HG03064 (cell line): ENCODE measurements at regions not wholly inside any gene's neighbourhood (a gene's known extent, or its start where the extent isn't known, plus 50 kb on each side); places are given as distances from the start of the nearest gene placed in this dataset.

Source experiments
- ATAC-seq: cut with Tn5 transposase; IDR thresholded peaks from one replicate; pipeline ENCODE4 v1.9.1; 2021; ENCODE audit warnings: low read depth; ENCODE audit not compliant: unreplicated experiment

GRCh38 chr16:66155933-66156332 is 210.6 kb upstream of the CDH5 start:
- no peak for ATAC-seq

GRCh38 chr16:66154801-66155200 is 211.7 kb upstream of the CDH5 start:
- ATAC-seq: no peak

- no peak for ATAC-seq
Measured at GRCh38 chr16:66152823-66153393, 213.6 kb upstream of the CDH5 start.

- no peak for ATAC-seq
Measured at GRCh38 chr16:66152181-66152580, 214.3 kb upstream of the CDH5 start.

- no peak for ATAC-seq
Measured at GRCh38 chr16:66150698-66151482, 215.6 kb upstream of the CDH5 start.

- no peak for ATAC-seq
Measured at GRCh38 chr16:66147291-66147690, 219.2 kb upstream of the CDH5 start.

- no peak for ATAC-seq
Measured at GRCh38 chr16:66146798-66147197, 219.7 kb upstream of the CDH5 start.

- ATAC-seq: no peak
Measured at GRCh38 chr16:66144641-66145040, 221.8 kb upstream of the CDH5 start.

GRCh38 chr16:66143415-66143814 is 223.1 kb upstream of the CDH5 start:
- no peak for ATAC-seq

GRCh38 chr16:66141885-66142284 is 224.6 kb upstream of the CDH5 start:
- no peak for ATAC-seq

- no peak for ATAC-seq
Measured at GRCh38 chr16:66137853-66138252, 228.6 kb upstream of the CDH5 start.

- ATAC-seq: no peak
Measured at GRCh38 chr16:66136841-66137240, 229.7 kb upstream of the CDH5 start.

- ATAC-seq: no peak
Measured at GRCh38 chr16:66135838-66136237, 230.7 kb upstream of the CDH5 start.

GRCh38 chr16:66135421-66135831 is 231.1 kb upstream of the CDH5 start:
- ATAC-seq: no peak

GRCh38 chr16:66134875-66135274 is 231.6 kb upstream of the CDH5 start:
- no peak for ATAC-seq

- ATAC-seq: no peak
Measured at GRCh38 chr16:66133643-66134338, 232.7 kb upstream of the CDH5 start.

GRCh38 chr16:66131895-66132294 is 234.6 kb upstream of the CDH5 start:
- no peak for ATAC-seq

- ATAC-seq: no peak
Measured at GRCh38 chr16:66131156-66131807, 235.2 kb upstream of the CDH5 start.

- no peak for ATAC-seq
Measured at GRCh38 chr16:66130296-66130905, 236.1 kb upstream of the CDH5 start.

- no peak for ATAC-seq
Measured at GRCh38 chr16:66129196-66129595, 237.3 kb upstream of the CDH5 start.

- no peak for ATAC-seq
Measured at GRCh38 chr16:66128371-66128770, 238.1 kb upstream of the CDH5 start.
